ELF-1 (cell line): ENCODE measurements at regions not wholly inside any gene's neighbourhood (a gene's known extent, or its start where the extent isn't known, plus 50 kb on each side); places are given as distances from the start of the nearest gene placed in this dataset.

Source experiments
- DNase-seq: peaks from one replicate; pipeline ENCODE4 v3.0.0-alpha.2; 2016; ENCODE audit warnings: low read depth, low spot score

DNA sequence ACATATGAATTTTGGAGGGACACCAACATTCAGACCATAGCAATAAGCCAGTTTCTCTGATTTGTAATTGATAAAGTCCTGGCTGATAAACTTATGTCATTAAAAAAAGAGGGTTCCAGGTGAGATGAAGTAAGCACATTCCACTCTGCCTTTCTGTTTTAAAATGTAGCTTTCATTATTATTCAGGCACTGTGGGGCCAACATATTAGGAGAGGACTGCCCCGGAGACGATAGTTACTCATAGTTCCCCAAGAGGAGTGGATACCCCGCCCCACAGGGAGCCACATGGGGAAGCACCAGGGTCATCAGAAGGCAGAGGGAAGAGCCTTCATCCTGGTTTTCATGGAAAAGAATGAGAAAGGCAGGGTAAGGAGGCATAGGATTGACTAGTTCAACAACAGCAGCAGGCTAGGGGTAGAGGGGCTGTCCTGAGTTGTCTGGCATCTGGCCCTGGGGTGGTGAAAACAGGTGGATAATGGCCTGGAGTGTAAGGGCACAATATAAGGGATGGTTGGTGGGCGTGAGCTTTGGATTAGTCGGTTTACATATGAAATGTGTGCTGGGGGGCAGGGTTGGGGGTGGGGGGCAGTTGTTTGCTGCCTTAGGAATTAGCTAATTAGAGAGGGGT lies 78.7 kb upstream of the PROK2 start:
- peak; percentile 29 for DNase-seq

DNA sequence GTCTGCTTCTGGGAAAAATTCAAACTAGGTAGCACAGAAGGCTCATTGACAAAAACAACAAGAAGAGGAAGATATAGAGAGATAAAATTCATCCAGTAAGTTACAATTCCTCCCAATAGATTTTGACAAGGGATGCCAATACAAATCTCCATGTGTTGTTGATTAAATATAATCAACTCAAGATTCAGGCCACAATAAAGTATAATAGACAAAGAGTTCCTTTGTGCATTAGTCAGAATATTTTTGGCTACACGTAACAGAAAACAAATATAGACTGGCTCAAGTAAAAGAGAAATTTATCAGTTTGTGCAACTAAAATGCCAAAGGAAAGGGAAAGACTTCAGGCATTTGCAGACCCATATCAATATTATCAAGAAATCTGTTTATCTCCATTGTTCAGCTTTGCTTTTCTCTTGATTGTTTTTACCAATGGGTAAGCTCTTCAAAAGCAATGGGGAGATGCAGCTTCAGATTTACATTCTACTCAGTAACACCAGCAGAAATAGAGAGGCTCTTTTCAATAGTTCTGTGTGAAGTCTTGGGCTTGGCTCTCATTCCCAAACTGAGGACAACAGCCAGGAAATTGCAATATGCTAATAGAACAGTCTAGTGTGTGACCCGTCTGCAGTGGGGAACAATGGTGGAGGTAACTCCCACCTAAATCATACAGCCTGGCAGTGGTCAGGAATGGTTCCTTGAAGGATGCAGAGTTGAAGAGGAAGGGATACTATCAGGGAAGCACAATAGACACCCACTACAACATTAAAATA lies 77.6 kb upstream of the PROK2 start:
- no peak for DNase-seq

DNA sequence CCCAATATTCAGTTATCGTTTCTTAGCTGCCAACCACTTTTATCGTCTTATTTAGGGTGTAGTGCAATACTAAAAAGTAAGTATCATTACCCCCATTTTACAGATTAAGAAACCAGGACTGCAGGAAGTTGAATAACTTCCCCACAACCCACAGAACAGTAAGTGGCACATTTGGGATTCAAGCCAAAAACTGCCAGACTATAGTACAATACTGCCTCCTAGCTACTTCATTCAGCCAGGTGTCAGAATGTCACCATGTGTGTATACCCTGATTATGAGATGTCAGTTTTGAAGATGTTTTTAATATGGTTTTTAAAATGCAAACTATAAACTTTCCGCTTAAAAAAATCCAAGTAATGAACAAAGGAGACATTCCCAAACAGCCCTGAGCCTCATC lies 74.2 kb upstream of the PROK2 start:
- no peak for DNase-seq

DNA sequence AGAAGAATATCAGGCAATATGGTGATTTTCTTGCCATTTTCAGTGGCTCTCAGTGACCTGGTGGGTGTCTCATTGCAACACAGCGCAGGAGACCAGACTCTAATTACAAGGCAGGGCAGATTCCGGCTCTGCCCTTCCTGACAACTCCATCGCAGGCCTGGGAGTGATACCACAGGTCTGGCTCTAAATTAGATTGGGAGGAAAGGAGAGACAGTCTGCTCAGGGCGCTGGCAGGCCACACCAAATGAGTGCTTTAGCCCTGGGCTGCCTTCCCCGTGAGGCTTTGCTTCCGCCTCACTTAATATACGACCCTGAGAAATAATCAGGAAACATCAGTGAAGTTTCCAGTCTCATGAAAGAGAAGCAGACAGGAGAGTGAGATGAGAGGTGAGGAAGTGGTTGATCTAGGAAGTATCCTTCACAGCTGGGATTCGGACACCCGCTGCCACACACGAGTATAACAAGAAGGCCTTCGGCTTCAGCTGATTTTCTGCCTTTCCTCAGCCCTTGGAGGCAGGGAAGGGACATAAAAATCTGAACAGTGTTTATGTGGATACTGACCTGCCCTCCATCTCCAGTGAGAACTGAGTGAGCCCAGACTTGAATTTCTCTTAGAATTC lies 73.7 kb upstream of the PROK2 start:
- peak; percentile 51 for DNase-seq

DNA sequence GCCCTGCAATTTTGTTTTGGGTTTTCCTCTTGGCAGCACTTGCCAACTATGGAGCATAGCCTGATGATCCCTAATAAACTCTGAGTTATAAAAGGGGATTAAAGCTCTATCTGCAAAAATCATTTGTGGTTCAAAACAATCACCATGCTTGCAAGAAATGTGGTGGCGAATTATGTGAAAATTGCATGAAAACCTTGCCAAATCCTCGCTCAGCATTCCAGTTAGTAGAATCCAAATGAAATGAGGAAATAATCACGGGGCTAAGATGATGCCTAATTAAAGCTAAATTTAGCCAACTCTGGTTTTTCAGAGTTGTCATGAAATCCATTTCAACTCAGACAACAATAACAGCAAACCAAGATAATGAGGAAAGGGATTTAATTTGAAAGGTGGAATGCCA lies 73.0 kb upstream of the PROK2 start:
- no peak for DNase-seq

DNA sequence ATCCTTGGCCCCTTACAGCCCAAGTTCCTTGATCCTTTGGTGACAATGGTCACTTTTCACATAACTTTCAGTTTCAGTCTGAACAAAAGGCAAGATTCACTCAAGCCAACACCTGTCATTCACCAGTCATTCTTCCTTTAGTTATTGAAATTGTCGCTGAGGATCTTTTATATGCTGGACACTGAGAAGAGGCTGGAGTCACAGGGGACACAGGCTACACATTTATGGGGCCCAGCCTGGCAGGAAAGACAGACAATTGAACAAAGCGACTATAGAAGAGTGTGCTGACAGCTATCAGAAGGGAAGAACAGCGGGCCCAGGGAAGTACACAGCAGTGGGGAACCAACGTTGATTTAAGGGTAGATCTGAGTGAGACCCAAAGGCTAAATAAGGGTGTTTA lies 69.8 kb upstream of the PROK2 start:
- DNase-seq = no peak

DNA sequence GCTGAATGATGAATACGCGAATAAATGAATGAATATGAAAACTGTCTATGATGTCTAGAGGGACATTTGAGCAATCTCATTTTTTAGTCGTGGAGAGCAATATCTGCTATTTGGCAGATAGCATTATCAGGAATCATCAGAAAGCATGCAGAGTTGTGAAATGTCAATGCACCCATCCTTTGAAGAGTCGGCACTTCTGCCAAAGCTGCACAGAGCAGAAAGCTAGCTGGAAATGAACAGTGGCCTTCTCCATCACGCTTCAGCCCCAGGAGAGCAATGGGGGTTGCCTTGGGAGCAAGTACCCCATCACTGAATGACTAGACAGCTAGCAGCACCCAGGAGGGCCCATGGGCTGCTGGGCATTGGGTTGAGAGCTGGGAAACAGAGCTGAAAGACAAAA lies 69.1 kb upstream of the PROK2 start:
- DNase-seq = no peak

DNA sequence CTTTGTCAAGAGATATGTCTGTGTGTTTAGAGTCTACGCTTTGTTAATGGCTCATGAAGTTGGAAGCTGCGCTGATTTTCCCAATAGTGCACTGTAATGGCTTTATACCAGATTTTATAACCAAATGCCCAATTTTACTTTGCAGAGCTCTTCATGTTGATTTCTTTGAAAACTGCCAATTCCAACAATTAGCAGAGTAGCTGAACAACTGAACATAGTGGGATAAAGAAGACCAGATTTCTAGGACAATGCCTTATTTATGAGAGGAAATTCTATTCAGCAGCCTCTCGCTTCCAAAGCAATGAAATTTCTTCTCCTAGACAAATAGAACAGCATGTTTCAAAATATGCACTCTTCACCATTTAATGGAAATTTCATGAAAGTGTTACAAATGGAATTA lies 66.9 kb upstream of the PROK2 start:
- no peak for DNase-seq

DNA sequence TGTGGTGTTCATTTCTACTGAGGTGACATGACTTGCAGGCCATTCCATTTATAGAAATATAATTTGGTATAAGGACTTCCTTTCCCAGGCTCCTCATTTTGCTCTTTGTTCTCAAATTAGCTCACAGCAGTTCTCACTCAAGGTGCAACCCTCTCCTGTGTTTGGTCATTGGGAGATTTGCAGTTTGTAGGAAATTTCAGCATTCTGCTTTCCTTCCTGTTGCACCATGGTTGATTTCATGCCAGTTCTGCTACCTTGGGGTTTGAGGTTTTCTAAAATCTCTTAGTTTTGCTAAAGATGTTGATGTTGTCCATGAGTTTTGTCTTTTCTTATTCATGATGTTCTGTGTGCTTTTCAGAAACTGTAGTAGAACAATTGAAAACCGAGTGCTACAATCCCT lies 65.7 kb upstream of the PROK2 start:
- DNase-seq = no peak

DNA sequence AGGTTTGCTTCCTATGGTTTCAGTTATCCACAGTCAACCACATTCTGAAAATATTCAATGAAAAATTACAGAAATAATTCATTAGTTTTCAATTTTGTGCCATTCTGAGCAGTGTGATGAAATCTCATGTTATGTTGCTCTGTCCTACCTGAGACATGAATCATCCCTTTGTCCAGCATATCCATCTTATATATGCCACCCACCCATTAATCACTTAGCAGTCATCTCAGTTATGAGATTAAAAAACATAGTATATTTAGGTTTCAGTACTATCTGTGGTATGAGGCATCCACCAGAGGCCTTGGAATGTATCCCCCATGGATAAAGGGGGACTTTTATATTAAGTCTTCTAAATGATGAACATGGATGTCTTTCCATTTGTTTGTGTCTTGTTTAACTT lies 64.7 kb upstream of the PROK2 start:
- DNase-seq = no peak

DNA sequence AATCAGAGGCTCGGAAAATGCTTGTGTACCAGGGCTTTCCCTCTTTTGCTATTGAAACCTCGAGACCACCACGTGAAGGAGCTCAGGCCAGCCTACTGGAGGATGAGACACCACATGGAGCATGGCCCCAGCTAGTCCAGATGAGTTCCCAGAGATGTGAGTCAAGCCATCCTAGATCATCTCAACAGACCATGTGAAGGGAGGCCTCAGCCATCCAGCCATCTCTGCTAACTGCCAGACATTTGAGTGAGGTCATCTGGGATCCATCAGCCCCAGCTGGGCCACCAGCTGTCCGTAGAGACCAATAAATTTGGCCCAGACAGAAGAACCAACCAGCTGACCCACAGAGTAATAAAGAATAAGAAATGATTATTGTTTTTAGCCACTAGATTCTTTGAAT lies 62.8 kb upstream of the PROK2 start:
- DNase-seq = no peak

DNA sequence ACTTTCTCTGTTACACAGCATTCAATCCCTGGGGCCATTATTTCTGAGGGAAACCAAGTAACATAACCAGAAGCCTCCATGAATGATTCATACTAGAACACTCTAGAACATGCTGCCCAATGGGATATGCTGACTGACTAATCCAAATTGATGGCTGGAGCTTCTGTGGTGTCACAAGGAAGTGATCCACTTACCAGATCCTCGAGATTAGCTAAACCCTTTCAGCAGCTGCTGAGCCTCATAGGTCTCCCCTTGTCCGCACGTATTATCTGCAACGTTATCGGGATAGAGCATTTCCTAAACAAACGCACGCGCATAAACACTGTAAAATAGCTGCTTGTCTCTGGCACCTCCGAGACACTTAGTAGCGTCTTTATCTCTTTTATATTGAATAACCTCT lies 61.2 kb upstream of the PROK2 start:
- no peak for DNase-seq

DNA sequence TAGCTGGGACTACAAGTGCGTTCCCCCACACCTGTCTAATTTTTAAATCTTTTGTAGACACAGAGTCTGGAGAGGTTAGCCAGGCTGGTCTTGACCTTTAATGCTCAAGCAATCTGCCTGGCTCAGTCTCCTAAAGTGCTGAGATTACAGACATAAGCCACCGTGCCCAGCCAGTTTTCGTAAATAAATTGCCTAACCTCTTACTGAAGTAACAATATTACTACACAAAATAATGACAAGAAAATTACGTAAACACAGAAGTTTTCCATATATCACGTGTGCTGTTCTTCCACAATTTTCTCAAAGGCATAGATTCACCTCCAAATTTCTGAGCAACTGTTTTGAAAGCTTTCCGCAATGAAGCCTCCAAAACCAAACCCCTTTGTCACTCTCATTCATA lies 58.1 kb upstream of the PROK2 start:
- DNase-seq = no peak

DNA sequence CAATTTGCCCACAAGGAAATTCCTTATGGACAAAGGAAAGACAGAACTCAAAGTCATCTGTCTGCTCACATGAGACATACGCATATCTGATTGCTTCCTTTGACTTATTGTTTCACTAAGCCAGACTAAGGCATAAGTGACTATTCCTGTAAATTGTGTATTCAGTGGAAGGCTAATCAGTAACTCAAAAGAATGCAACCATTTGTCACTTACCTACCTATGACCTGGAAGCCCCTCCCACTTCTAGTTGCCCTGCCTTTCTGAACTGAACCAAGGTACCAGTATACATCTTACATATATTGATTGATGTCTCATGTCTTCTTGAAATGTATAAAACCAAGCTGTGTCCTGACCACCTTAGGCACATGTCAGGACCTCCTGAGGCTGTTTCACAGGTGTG lies 53.5 kb upstream of the PROK2 start:
- DNase-seq = no peak
